ENCODE measurements at regions not wholly inside any gene's neighbourhood (a gene's known extent, or its start where the extent isn't known, plus 50 kb on each side); places are given as distances from the start of the nearest gene placed in this dataset.

- no peaks in the 10 kb centered on the region for H3K9me3 ChIP-seq (ENCODE audit: control insufficient read depth, insufficient read depth, low read length)
- ChIA-PET CTCF (no interaction called here), POLR2A (ENCODE audit: unreplicated experiment) (no interaction called here)
- no peaks in the 10 kb centered on the region for H3K79me1 ChIP-seq (ENCODE audit: low read depth in 1 of 2, low read length in 2 of 2)
- no peak overlapping the region for H4K8ac ChIP-seq (ENCODE audit: low read depth in 2 of 2, low read length in 2 of 2)
- no peak overlapping the region for H3K14ac ChIP-seq (replicated peaks; ENCODE audit: low read depth, low read length)
- no peak overlapping the region for H2AK9ac ChIP-seq (replicated peaks; ENCODE audit: low read depth, low read length, poor library complexity)
- intact Hi-C loops (cut with micrococcal nuclease), result no loop called here
- H2BK15ac ChIP-seq (ENCODE audit: low read depth, low read length), result no peak overlapping the region
- in situ Hi-C loops (cut with MboI; ENCODE audit: low sequenced_read_pairs), result no loop called here
- TF ChIP-seq CEBPB (IDR thresholded peaks at IDR 0.05; ENCODE audit: low read depth, low read length) (no peak), POLR2A (IDR thresholded peaks at IDR 0.05; ENCODE audit: low read depth, low read length) (no peak), MAFK (IDR thresholded peaks at IDR 0.05; ENCODE audit: low read depth, low read length) (no peak), USF2 (IDR thresholded peaks at IDR 0.05; ENCODE audit: low read depth, low read length) (no peak), RCOR1 (IDR thresholded peaks at IDR 0.05; ENCODE audit: insufficient replicate concordance, low read length) (no peak), BHLHE40 (IDR thresholded peaks at IDR 0.05; ENCODE audit: low read depth, low read length) (no peak), NFE2L2 (IDR thresholded peaks at IDR 0.05; ENCODE audit: low read depth, low read length) (no peak), CHD1 (IDR thresholded peaks at IDR 0.05; ENCODE audit: low read depth, low read length) (no peak), SMC3 (IDR thresholded peaks at IDR 0.05; ENCODE audit: low read depth, low read length) (no peak), MAZ (IDR thresholded peaks at IDR 0.05; ENCODE audit: borderline replicate concordance, low read depth, low read length) (no peak)
- TF ChIP-seq, protein P1, sequence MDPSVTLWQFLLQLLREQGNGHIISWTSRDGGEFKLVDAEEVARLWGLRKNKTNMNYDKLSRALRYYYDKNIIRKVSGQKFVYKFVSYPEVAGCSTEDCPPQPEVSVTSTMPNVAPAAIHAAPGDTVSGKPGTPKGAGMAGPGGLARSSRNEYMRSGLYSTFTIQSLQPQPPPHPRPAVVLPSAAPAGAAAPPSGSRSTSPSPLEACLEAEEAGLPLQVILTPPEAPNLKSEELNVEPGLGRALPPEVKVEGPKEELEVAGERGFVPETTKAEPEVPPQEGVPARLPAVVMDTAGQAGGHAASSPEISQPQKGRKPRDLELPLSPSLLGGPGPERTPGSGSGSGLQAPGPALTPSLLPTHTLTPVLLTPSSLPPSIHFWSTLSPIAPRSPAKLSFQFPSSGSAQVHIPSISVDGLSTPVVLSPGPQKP (IDR thresholded peaks at IDR 0.05; ENCODE audit: borderline replicate concordance, low read depth, low read length), result no peak
- H2AFZ ChIP-seq (replicated peaks; ENCODE audit: low read length, poor library complexity), result no peak overlapping the region
- no peak overlapping the region for H3K27ac ChIP-seq (ENCODE audit: insufficient read depth, low read length)
- BruUV-seq (replicated peaks), result no TSS peak
- H3K4ac ChIP-seq (ENCODE audit: low read depth, low read length), result no peak overlapping the region
- no peak overlapping the region for H3K23ac ChIP-seq (ENCODE audit: low read depth, low read length)
- H3K9me1 ChIP-seq (ENCODE audit: insufficient read depth, low read length), result no peaks in the 10 kb centered on the region
- H3K9ac ChIP-seq (ENCODE audit: low read depth, low read length), result no peak overlapping the region
- H3K4me2 ChIP-seq (ENCODE audit: low read depth, low read length), result no peak overlapping the region
- no peak overlapping the region for H4K91ac ChIP-seq (ENCODE audit: insufficient read depth, low read depth, low read length)
- no peaks in the 10 kb centered on the region for H3K4me1 ChIP-seq (ENCODE audit: control insufficient read depth, insufficient read depth, low read length)
- H4K5ac ChIP-seq (ENCODE audit: low read depth, low read length), result no peak overlapping the region
- no CpG with 5 or more reads among the region's 10 CpGs for WGBS, 2 experiments (ENCODE audit: extremely low coverage in 2 of 2, insufficient read length in 1 of 2)
- H4K20me1 ChIP-seq (ENCODE audit: insufficient read depth, low read length), result no peaks in the 10 kb centered on the region
- H2BK20ac ChIP-seq (ENCODE audit: low read depth, low read length), result no peak overlapping the region
- no peak overlapping the region for H3K18ac ChIP-seq (ENCODE audit: low read depth, low read length)
- no peak overlapping the region for H3K56ac ChIP-seq (ENCODE audit: extremely low read depth, insufficient read depth, low read length)
- no peaks in the 10 kb centered on the region; the same call in 1 of the 2 replicates for H3K27me3 ChIP-seq (ENCODE audit: control insufficient read depth, insufficient read depth, low read length)
- H3K4me3 ChIP-seq (ENCODE audit: insufficient read depth, low read depth, low read length), result no peak overlapping the region
- no peak for DNase-seq
- no peaks in the 10 kb centered on the region for H3K36me3 ChIP-seq (ENCODE audit: control insufficient read depth, insufficient read depth, low read length)
- dilution Hi-C loops (cut with HindIII; ENCODE audit: low sequenced_read_pairs, unreplicated experiment), result no loop called here
- H2AK5ac ChIP-seq (ENCODE audit: low read depth, low read length), result no peak overlapping the region
- ATAC-seq (ENCODE audit: low read depth), result no peak
- H2BK5ac ChIP-seq (ENCODE audit: low read depth, low read length, poor library complexity, severe bottlenecking), result no peak overlapping the region
- no peak overlapping the region for H2BK120ac ChIP-seq (ENCODE audit: low read depth, low read length)
Measured at GRCh38 chr19:31470229-31470939, 121.1 kb upstream of the TSHZ3 start.

All from IMR-90 (cell line).